HS-27A (cell line): ENCODE measurements at regions not wholly inside any gene's neighbourhood (a gene's known extent, or its start where the extent isn't known, plus 50 kb on each side); places are given as distances from the start of the nearest gene placed in this dataset.
A peak's percentile ranks its signal among the peaks of the same experiment; 100 is the strongest.
"Not testable (repeated sequence)": the region's sequence is repeated elsewhere in the genome, so short reads cannot be mapped to it uniquely, and the experiment has no call there.

Source experiments
- DNase-seq: peaks from one replicate; pipeline ENCODE4 v3.0.0-alpha.2; 2012; ENCODE audit warnings: low read depth, missing footprints

DNA sequence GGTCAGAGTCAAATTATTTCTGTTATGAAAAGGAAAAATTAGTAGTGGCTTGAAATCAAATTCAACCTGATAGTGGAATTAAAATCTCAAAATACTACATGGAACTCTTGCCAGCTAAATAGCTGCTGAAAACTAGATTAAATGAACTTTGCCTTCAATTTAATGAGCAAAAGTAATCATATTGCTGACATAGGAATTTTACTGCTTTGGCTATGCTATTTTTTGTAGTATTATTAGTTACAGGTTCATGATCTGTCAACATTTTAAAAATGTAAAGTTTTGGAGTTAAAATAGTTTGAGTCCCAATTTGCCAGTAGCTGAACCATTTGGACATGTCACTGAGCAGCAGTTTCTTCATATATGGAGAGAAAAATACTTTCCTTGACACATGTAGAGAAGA is 81.4 kb downstream of the RERGL start:
- no peak for DNase-seq

DNA sequence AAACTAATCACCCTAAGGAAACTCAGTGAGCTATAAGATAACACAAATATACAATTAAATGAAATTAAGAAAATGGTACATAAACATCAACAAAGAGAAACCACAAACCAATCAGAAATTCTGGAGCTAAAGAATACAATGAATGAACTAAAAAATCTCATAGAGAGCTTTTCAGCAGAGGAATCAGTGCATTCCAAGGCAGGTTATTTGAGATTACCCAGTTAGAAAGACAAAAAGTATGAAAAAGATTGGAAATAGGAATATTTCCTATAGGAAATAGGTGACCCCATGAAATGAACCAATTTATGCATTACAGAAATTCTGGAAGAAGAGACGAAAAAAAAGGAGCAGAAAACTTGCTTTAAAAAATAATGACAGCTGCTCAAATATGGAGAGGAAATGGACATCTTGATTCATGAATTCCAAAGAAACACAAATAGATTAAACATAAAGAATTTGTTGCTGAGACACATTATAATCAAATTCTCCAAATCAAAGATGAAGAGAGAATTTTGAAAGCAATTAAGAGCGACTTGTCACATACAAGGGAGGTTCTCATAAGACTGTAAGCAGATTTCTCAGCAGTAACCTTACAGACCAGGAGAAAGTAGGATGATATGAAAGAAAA is 90.7 kb downstream of the RERGL start:
- no peak for DNase-seq

DNA sequence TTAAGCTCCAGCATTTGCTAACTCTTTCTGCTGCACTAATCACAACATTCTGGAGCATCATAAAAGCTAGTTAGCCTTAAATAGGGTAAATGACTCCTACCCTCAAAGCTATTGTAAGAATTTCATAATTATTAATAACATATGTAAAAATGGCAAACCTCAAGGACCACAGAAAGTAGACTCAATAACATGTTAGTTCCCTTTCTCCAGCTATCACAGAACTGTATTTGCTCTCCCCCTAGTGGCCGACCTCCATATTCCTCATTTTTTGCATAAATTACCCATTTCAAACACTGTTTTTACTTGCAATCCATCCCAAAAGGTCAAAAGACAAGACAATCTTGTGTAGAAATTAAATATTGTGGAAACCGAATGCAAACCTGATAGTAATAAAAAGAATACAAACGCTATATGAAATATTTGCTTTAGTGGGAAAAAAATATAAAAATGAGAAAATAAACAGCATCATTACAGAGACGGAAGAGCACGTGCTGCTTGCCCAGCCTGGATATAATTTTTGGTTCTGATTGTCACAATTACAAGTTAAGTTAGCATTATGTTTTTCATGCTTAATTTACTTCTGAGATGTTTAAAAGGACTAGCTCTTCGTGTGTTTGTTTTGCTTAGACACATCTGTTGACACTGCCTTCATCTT is 97.9 kb downstream of the RERGL start:
- peak; percentile 36 for DNase-seq

GRCh38 chr12:17982556-17982955 is 107.4 kb downstream of the RERGL start:
- no peak for DNase-seq

DNA sequence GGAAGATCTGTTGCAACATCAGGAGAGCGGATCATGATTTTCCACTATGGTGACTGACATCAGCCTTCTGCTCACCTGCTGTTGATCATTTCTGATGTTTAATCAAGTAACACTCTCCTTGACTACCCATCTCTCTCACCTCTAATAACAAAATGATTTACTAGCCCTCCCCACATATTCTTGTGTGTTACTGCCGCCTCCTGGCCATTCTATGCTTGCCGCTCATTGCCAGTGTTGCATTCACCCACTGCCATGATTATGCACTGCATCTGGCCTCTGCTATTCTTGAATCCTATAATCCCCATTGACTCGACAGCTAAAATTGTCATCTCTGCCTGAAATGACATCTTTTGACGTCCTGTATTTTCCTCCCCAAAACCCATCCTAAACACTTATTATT is 113.8 kb downstream of the RERGL start:
- DNase-seq, result peak; percentile 12

DNA sequence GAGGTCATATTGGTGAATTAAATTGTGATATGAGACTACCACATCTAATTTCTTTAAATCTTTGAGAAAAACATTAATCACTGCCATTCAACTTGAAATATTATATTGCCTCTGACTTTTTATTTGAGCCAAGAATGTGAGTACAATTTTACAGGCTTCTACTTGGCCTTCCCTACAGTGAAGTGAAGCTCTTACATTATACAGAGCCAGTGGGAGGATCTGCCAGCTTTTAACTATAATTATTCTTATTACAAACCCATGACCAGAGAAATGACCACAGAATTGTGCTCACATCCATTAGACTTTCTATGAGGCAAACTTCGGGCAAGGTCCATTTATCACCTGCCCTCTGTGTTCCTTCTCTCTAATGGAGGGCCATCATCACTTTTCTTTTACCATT is 114.2 kb downstream of the RERGL start:
- no peak for DNase-seq

DNA sequence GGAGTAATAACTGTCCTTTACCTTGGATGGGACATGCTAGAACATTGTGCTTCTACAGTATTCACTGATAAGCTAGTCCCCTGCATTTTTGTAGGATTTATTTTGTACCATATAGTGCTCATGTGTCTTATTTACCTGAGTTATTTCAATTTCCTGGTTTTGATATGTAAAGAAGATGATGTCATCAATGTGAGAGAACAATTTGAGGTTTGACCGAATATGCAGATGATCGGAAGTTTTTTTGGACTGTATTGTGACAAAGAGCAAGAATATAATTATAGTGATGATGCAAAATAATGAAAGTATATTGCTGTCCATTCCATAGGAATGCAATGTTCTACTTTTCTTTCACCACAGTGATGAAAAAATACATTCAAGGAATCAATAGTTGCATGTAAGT is 114.8 kb downstream of the RERGL start:
- no peak for DNase-seq

GRCh38 chr12:17971850-17972249 is 118.1 kb downstream of the RERGL start:
- DNase-seq, result no peak

DNA sequence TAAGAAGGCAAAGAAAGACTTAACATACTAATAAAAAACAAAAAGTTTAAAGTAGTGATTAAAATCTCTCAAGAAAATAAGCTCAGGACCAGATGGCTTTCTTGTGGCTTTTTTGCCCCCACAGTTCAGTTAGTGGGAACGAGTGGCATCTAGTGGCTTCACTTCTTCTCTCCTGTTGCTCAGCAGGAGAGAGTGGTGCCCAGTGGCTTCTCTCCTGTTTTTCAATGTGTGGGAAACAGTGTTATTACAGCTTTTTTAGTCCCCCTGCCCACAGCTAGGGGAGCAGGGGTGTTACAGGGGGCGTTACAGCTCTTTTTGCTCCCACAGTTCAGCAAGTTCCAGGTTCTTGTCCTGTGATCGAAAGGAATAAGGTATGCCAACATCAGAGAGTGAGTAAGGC is 135.2 kb downstream of the RERGL start:
- DNase-seq, result no peak

GRCh38 chr12:17950898-17951297 is 139.1 kb downstream of the RERGL start:
- no peak for DNase-seq

GRCh38 chr12:17949558-17950141 is 140.3 kb downstream of the RERGL start:
- no peak for DNase-seq

GRCh38 chr12:17928708-17929366 is 161.2 kb downstream of the RERGL start:
- peak; percentile 91 for DNase-seq

DNA sequence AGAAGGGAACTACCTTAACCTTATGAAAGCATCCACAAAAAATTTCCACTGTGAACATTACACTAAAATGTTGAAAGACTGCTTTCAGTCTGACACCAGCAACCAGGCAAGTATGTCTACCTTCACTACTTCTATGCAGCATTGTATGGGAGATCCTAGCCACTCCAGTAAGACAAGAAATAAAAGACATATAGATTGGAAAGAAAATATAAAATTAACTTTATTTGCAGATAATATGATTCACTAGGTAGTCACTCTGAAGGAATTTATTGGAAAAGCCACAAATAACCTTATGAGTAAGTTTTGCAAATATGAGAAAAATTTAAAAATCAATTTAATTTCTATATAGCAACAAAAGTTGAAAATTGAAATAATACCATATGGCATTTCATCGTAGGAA is 172.0 kb downstream of the RERGL start:
- peak; percentile 40 for DNase-seq

GRCh38 chr12:17884581-17884980 is 205.4 kb downstream of the RERGL start:
- DNase-seq, result no peak

- DNase-seq, result no peak
Measured at GRCh38 chr12:17878714-17879113, 211.3 kb downstream of the RERGL start.

DNA sequence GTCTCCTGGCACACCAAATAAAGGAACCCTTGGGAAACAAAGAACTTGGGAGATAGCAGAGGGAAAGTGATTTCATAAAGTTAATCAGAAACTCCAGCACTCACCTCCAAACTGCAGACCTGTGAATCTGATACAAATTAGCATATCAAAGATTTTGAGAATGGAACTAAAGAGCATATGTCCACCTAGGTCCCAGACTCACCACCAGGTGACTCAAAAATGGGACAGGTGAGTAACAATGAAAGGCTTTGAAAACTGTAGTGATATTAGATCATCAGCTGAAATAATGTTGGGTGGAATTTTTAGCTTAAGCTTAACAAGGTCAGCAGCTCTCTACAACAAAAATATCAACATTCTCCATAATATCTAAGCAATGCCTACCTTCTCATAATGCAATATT is 214.8 kb downstream of the RERGL start:
- DNase-seq, result no peak

GRCh38 chr12:17866802-17867201 is 223.2 kb downstream of the RERGL start:
- no peak for DNase-seq

DNA sequence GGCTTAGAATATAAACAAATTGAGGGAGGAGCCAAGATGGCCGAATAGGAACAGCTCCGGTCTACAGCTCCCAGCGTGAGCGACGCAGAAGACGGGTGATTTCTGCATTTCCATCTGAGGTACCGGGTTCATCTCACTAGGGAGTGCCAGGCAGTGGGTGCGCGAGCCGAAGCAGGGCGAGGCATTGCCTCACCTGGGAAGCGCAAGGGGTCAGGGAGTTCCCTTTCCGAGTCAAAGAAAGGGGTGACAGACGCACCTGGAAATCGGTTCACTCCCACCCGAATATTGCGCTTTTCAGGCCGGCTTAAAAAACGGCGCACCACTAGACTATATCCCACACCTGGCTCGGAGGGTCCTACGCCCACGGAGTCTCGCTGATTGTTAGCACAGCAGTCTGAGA is 234.4 kb downstream of the RERGL start:
- DNase-seq, result not testable (repeated sequence)

- DNase-seq, result no peak
Measured at GRCh38 chr12:17853054-17853453, 236.9 kb downstream of the RERGL start.

- no peak for DNase-seq
Measured at GRCh38 chr12:17841496-17841895, 248.5 kb downstream of the RERGL start.

DNA sequence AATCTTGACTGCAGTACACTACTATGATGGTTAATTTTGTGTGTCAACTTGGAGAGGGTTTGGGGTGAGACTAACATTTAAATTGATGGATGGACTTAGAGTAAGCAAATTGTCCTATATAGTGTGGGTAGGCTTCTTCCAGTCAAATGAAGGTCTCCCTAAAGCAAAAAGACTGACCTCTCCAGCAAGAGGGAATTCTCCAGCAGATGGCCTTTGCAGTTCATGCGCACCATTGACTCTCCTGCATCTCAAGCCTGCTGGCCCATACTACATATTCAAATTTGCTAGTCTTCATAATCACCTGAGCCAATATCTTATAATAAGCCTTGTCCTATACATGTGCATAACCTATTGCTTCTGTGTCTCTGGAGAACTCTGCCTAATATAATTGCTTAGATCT is 260.2 kb downstream of the RERGL start:
- no peak for DNase-seq

DNA sequence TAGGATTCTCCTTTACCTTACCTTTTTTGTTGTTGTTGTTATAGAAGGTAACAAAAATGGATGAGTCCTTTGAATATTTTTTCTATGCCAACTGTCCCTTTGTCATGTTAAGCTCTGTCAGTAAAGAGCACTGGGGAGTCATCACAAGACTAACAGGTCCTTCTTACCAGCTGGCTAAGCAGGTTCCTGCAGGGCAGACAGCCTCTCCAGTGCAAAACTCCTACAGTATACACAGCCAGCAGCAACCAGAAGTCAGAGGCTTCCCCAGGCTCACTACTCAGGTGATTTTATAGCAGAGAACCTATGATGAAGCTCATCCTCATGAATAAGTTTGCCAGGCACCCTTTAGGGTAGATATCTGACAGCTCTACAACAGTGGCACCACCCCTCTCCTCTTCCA is 271.1 kb downstream of the RERGL start:
- DNase-seq, result no peak

- DNase-seq, result no peak
Measured at GRCh38 chr12:17810399-17810798, 279.6 kb downstream of the RERGL start.
